Ascending aorta (tissue), 2 donors: ENCODE measurements at regions not wholly inside any gene's neighbourhood (a gene's known extent, or its start where the extent isn't known, plus 50 kb on each side); places are given as distances from the start of the nearest gene placed in this dataset.

Source experiments
- DNase-seq, 2 donors: peaks; one replicate each; pipeline ENCODE4 v3.0.0-alpha.2; 2019; ENCODE audit warnings: low spot score in 2 of 2
- H3K27ac ChIP-seq, 2 donors: fragments of 200-600 bp; sonication (generic); one replicate each; pipeline ENCODE4 v1.5.1; 2016 to 2017; ENCODE audit warnings: mild to moderate bottlenecking in 1 of 2
- H3K27me3 ChIP-seq: fragments of 200-600 bp; sonication (generic); one replicate; pipeline ENCODE4 v1.5.1; 2017
- H3K36me3 ChIP-seq, 2 donors: fragments of 200-600 bp; sonication (generic); one replicate each; pipeline ENCODE4 v1.5.1; 2016
- H3K4me1 ChIP-seq, 2 donors: fragments of 200-600 bp; sonication (generic); one replicate each; pipeline ENCODE4 v1.5.1; 2016 to 2017; ENCODE audit warnings: mild to moderate bottlenecking in 1 of 2
- H3K4me3 ChIP-seq, 2 donors: fragments of 200-600 bp; sonication (generic); one replicate each; pipeline ENCODE4 v1.5.1; 2016 to 2017; ENCODE audit warnings: mild to moderate bottlenecking in 1 of 2
- H3K9me3 ChIP-seq, 2 donors: fragments of 200-600 bp; sonication (generic); one replicate each; pipeline ENCODE4 v1.5.1; 2016
- CTCF ChIP-seq, 3 experiments: fragments of 200-600 bp in 2 of 3; fragments of 450-650 bp in 1 of 3; sonication (generic) in 2 of 3; IDR thresholded peaks; one replicate each; pipeline ENCODE4 v1.5.1; 2016 to 2019; ENCODE audit warnings: antibody characterized with exemption in 3 of 3, mild to moderate bottlenecking in 1 of 3, moderate library complexity in 1 of 3
- intact Hi-C: fragments of 100-400 bp; cut with DNase I; formaldehyde crosslinking; loops from one replicate; pipeline ENCODE4 v1.15.1; 2023

- Histone ChIP-seq H3K4me1 (no peaks in the 10 kb centered on the region), H3K36me3 (no peaks in the 10 kb centered on the region), H3K27me3 (no peaks in the 10 kb centered on the region), H3K27ac (no peak overlapping the region), H3K4me3 (no peak overlapping the region), H3K9me3 (peaks cover 1 to 13% of the 10 kb centered on the region in 2 donors)
- DNase-seq = no peak
- no peak for TF ChIP-seq CTCF (IDR thresholded peaks at IDR 0.05)
- intact Hi-C loops = no loop called here
Measured at GRCh38 chr2:382728-383022, 94.8 kb upstream of the ALKAL2 start.

DNA sequence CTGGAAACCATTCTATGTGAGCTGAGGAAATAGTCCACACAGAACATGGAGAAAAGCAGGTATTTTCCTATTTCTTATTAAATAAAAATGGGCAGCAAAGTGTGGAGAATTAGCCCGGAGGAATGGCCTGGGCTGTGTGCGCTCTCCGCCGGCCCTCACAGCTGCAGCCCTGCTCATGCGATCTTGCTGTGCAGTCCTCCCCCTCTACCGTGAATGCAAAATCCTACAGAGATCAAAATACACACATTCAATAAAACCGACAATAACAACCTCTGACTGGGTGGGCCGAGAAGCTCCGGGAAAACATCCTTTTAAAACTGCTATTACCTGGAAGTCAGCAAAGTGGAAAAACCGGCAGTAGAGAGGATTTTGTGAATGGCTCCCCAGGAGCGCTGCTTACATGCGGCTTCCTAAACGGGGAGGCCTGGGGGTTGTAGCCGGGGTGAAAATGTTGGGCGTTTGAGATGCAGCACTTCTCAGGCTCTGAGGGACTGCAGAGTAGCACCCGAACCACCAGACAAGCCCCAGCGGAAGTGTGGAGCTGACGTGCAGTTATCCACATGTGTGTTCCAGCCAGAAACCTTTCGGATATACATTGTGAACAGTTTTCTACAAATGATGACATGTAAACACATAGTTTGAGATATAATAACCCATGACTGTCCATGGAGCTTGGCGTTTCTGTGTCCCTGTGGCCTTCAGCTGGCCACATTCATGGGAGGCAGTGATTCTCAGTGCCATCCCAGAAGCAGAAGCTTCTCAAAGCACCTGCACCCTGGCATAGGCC lies 94.2 kb upstream of the ALKAL2 start:
- H3K4me3 ChIP-seq = no peak overlapping the region
- H3K36me3 ChIP-seq = no peaks in the 10 kb centered on the region
- intact Hi-C loops = no loop called here
- no peak overlapping the region for H3K27ac ChIP-seq
- no peaks in the 10 kb centered on the region for H3K27me3 ChIP-seq
- H3K4me1 ChIP-seq = no peaks in the 10 kb centered on the region
- no peak for TF ChIP-seq CTCF (IDR thresholded peaks at IDR 0.05)
- no peak for DNase-seq
- peaks cover 7 to 18% of the 10 kb centered on the region in 2 donors for H3K9me3 ChIP-seq

DNA sequence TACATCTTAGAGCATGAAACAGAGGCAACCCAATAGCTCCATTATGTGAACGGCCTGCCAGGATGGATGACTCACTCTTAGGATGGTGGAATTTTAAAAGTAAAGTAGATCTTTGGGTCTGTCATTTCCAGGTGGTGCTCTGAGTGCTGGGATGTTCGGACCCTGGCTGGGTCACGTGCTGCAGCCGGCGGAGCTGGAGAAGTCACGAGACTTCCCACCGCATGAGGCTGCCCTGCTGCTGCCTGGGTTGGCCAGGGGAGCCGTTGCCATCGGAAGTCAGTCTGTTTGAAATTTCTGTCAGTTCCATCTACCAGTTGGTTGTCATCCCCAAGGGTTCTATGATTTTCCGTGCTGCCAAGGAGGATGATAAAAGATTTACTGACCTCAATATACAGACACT lies 93.3 kb upstream of the ALKAL2 start:
- no peak for TF ChIP-seq CTCF (IDR thresholded peaks at IDR 0.05)
- no peaks in the 10 kb centered on the region for H3K4me1 ChIP-seq
- H3K9me3 ChIP-seq = peaks cover 8 to 18% of the 10 kb centered on the region in 2 donors
- no peak for DNase-seq
- intact Hi-C loops = no loop called here
- H3K36me3 ChIP-seq = no peaks in the 10 kb centered on the region
- no peak overlapping the region for H3K27ac ChIP-seq
- no peaks in the 10 kb centered on the region for H3K27me3 ChIP-seq
- H3K4me3 ChIP-seq = no peak overlapping the region

GRCh38 chr2:380772-381171 lies 92.9 kb upstream of the ALKAL2 start:
- Histone ChIP-seq H3K4me3 (no peak overlapping the region), H3K9me3 (peaks cover 8 to 18% of the 10 kb centered on the region in 2 donors), H3K27me3 (no peaks in the 10 kb centered on the region), H3K4me1 (no peaks in the 10 kb centered on the region), H3K36me3 (no peaks in the 10 kb centered on the region), H3K27ac (no peak overlapping the region)
- intact Hi-C loops = no loop called here
- DNase-seq = no peak
- no peak for TF ChIP-seq CTCF (IDR thresholded peaks at IDR 0.05)

GRCh38 chr2:380221-380620 lies 92.3 kb upstream of the ALKAL2 start:
- intact Hi-C loops = no loop called here
- Histone ChIP-seq H3K4me1 (no peaks in the 10 kb centered on the region), H3K9me3 (peaks cover 8 to 18% of the 10 kb centered on the region in 2 donors), H3K4me3 (no peak overlapping the region), H3K27me3 (no peaks in the 10 kb centered on the region), H3K36me3 (no peaks in the 10 kb centered on the region), H3K27ac (no peak overlapping the region)
- TF ChIP-seq CTCF (IDR thresholded peaks at IDR 0.05) = no peak
- DNase-seq = no peak

GRCh38 chr2:379778-380177 lies 91.9 kb upstream of the ALKAL2 start:
- no peak for DNase-seq
- no peak overlapping the region for H3K27ac ChIP-seq
- H3K4me1 ChIP-seq = no peaks in the 10 kb centered on the region
- peaks cover 8 to 18% of the 10 kb centered on the region in 2 donors for H3K9me3 ChIP-seq
- no peak overlapping the region for H3K4me3 ChIP-seq
- H3K27me3 ChIP-seq = no peaks in the 10 kb centered on the region
- TF ChIP-seq CTCF (IDR thresholded peaks at IDR 0.05) = no peak
- H3K36me3 ChIP-seq = no peaks in the 10 kb centered on the region
- intact Hi-C loops = no loop called here
